Tibial artery (tissue), 4 donors: ENCODE measurements at regions not wholly inside any gene's neighbourhood (a gene's known extent, or its start where the extent isn't known, plus 50 kb on each side); places are given as distances from the start of the nearest gene placed in this dataset.

Experiments used
- DNase-seq, 2 donors: peaks; one replicate each; pipeline ENCODE4 v3.0.0-alpha.2; 2019
- H3K27ac ChIP-seq, 2 donors: fragments of 200-600 bp; sonication (generic) in 1 of 2; 1 replicate in 1 of 2; 2 replicates in 1 of 2; pipeline ENCODE4 v1.5.1; 2018 to 2019; ENCODE audit warnings: mild to moderate bottlenecking in 1 of 2
- H3K27me3 ChIP-seq, 2 donors: fragments of 200-600 bp; sonication (generic) in 1 of 2; one replicate each; pipeline versions ENCODE4 v1.5.1 to v1.6.0; 2016 to 2019
- H3K36me3 ChIP-seq, 3 donors: fragments of 200-600 bp; sonication (generic) in 2 of 3; one replicate each; pipeline ENCODE4 v1.5.1; 2016 to 2019; ENCODE audit warnings: mild to moderate bottlenecking in 2 of 3
- H3K4me1 ChIP-seq, 4 donors: fragments of 200-600 bp; sonication (generic) in 2 of 4; 1 replicate in 3 of 4; 2 replicates in 1 of 4; pipeline ENCODE4 v1.5.1; 2016 to 2019
- H3K4me3 ChIP-seq, 2 donors: fragments of 200-600 bp; sonication (generic) in 1 of 2; 1 replicate in 1 of 2; 2 replicates in 1 of 2; pipeline ENCODE4 v1.5.1; 2018 to 2019; ENCODE audit warnings: mild to moderate bottlenecking in 2 of 2
- H3K9me3 ChIP-seq, 3 donors: fragments of 200-600 bp; sonication (generic) in 1 of 3; one replicate each; pipeline ENCODE4 v1.5.1; 2016 to 2019
- intact Hi-C: fragments of 100-400 bp; cut with DNase I; formaldehyde crosslinking; loops from one replicate; pipeline ENCODE4 v1.15.0; 2023; ENCODE audit warnings: low total_unique reads
- TF ChIP-seq, protein P1 (sequence below), 2 experiments: fragments of 200-600 bp in 1 of 2; fragments of 450-650 bp in 1 of 2; IDR thresholded peaks; one replicate each; pipeline ENCODE4 v1.5.1; 2017 to 2019; ENCODE audit warnings: antibody characterized with exemption in 2 of 2, mild to moderate bottlenecking in 1 of 2, moderate library complexity in 1 of 2

DNA sequence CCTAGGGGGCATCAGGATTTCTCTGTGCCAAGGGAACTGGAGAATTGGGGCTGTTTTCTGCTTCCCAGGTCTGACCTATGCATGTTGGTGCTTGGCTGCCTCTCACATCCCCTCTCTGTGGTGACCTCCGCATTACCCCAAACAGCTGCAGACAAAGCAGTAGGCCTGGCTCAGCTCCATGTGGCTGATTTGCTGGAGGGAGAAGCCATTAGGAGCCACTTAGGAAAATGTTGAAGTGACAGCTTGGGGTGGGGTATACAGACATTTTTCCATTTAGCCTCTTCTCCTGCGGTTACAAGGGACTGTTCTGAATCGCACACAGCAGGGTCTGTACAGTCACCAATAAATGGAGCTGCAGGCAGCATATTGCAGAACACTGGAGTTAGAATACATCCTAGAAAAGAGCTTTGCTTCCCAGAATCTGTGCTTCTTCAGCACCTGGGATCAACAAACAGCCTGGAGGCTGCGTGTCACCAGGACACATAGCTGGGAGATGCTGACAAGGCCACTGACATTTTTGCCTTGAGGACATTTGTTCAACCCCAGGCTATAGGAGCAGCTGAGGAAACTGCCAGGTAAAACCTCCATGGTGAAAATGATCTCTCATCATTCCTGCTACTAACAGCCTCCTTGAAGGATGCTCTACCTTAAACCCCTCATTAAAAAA is 335.3 kb downstream of the DIRAS2 start:
- H3K4me1 ChIP-seq, result no peaks in the 10 kb centered on the region
- no peaks in the 10 kb centered on the region for H3K27me3 ChIP-seq
- DNase-seq, result no peak
- intact Hi-C loops, result no loop called here
- no peak overlapping the region for H3K27ac ChIP-seq
- no peaks in the 10 kb centered on the region for H3K36me3 ChIP-seq
- no peaks in the 10 kb centered on the region for H3K9me3 ChIP-seq
- TF ChIP-seq, protein P1, sequence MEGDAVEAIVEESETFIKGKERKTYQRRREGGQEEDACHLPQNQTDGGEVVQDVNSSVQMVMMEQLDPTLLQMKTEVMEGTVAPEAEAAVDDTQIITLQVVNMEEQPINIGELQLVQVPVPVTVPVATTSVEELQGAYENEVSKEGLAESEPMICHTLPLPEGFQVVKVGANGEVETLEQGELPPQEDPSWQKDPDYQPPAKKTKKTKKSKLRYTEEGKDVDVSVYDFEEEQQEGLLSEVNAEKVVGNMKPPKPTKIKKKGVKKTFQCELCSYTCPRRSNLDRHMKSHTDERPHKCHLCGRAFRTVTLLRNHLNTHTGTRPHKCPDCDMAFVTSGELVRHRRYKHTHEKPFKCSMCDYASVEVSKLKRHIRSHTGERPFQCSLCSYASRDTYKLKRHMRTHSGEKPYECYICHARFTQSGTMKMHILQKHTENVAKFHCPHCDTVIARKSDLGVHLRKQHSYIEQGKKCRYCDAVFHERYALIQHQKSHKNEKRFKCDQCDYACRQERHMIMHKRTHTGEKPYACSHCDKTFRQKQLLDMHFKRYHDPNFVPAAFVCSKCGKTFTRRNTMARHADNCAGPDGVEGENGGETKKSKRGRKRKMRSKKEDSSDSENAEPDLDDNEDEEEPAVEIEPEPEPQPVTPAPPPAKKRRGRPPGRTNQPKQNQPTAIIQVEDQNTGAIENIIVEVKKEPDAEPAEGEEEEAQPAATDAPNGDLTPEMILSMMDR (IDR thresholded peaks at IDR 0.05), result no peak
- no peak overlapping the region for H3K4me3 ChIP-seq

DNA sequence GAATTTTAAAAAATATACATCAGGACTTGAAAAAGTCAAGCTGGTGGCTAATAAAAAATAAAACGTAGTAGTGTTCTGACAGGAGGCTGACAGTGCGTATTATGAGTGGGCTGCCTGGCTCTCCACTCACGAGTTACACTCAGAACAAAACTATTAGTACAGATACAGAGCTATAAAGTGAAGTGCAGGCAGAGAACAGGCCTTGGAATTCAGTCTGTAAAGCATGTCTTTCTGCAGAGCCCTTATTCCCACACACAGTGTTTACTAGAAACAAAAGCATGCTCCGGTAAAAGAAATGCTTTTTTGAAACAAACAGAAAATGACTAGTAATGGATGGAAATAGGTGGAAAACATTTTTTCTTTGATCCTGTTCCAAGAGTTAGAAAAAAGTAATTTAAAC is 334.7 kb downstream of the DIRAS2 start:
- intact Hi-C loops, result no loop called here
- Histone ChIP-seq H3K4me3 (no peak overlapping the region), H3K27ac (no peak overlapping the region), H3K4me1 (no peaks in the 10 kb centered on the region), H3K9me3 (no peaks in the 10 kb centered on the region), H3K27me3 (no peaks in the 10 kb centered on the region), H3K36me3 (no peaks in the 10 kb centered on the region)
- TF ChIP-seq, protein P1 (IDR thresholded peaks at IDR 0.05), result no peak
- no peak for DNase-seq

DNA sequence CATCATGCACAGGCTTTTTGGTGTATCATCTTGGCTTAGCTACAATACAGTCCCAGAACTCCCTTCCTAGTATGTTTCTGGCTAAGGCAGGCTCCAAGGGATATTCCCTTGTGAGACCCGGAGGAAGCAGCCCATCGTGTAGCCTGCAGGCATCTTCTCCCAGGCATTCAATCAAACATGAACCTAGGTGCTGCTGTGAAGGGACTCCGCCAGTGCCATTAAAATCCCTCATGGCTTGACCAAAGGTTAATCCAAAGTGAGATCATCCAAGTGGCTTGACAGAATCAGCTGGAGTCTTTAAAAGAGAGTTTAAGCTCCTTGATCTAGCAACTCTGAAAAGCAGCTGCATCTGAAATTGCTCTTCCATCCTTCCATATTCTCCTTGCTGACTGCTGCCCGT is 333.9 kb downstream of the DIRAS2 start:
- TF ChIP-seq, protein P1 (IDR thresholded peaks at IDR 0.05), result no peak
- H3K4me3 ChIP-seq, result no peak overlapping the region

GRCh38 chr9:90309809-90310520 is 332.7 kb downstream of the DIRAS2 start:
- H3K9me3 ChIP-seq, result no peaks in the 10 kb centered on the region
- no peaks in the 10 kb centered on the region for H3K4me1 ChIP-seq
- no peak for DNase-seq
- H3K27ac ChIP-seq, result no peak overlapping the region
- H3K27me3 ChIP-seq, result no peaks in the 10 kb centered on the region
- TF ChIP-seq, protein P1 (IDR thresholded peaks at IDR 0.05), result no peak
- H3K36me3 ChIP-seq, result no peaks in the 10 kb centered on the region
- no peak overlapping the region for H3K4me3 ChIP-seq
- intact Hi-C loops, result no loop called here

More for the DNA sequence above, 333.9 kb downstream of the DIRAS2 start:
- no peaks in the 10 kb centered on the region for H3K27me3 ChIP-seq
- DNase-seq, result no peak
- H3K4me1 ChIP-seq, result no peaks in the 10 kb centered on the region
- H3K9me3 ChIP-seq, result no peaks in the 10 kb centered on the region
- no peak overlapping the region for H3K27ac ChIP-seq
- intact Hi-C loops, result no loop called here
- no peaks in the 10 kb centered on the region for H3K36me3 ChIP-seq

DNA sequence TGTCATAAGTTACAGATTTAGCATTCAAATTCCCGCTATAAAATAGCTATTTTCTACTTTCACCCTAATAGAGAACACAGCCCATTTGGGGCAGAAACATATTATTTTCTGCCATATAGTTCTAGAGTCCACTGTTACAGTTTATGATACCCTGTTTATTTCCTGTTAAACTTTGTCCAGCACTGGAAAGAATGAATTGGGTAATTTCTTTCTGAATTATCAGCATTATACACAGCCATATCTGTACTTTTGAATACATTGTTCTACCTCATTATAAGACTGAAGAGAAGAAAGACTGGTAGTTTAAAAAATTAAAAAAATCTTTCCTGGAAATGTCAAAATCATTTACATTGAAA is 332.1 kb downstream of the DIRAS2 start:
- H3K9me3 ChIP-seq, result no peaks in the 10 kb centered on the region
- no peak for DNase-seq
- no peak overlapping the region for H3K27ac ChIP-seq
- H3K4me1 ChIP-seq, result no peaks in the 10 kb centered on the region
- no peaks in the 10 kb centered on the region for H3K27me3 ChIP-seq
- H3K4me3 ChIP-seq, result no peak overlapping the region
- TF ChIP-seq, protein P1 (IDR thresholded peaks at IDR 0.05), result no peak
- intact Hi-C loops, result no loop called here
- no peaks in the 10 kb centered on the region for H3K36me3 ChIP-seq
